Stimulated activated CD4-positive, alpha-beta T cell treated with anti-CD3 and anti-CD28 coated beads, Interleukin-15, amount 100 ng/mL, for 1 hour (primary cell): ENCODE measurements at regions not wholly inside any gene's neighbourhood (a gene's known extent, or its start where the extent isn't known, plus 50 kb on each side); places are given as distances from the start of the nearest gene placed in this dataset.

Experiments
- DNase-seq, 2 donors: peaks; one replicate each; pipeline ENCODE4 v3.0.0-alpha.2; 2020; ENCODE audit warnings: low read depth in 1 of 2, low spot score in 1 of 2

- no peak for DNase-seq
These were observed 548.8 kb downstream of the FGF9 start for GRCh38 chr13:22219709-22220108.

GRCh38 chr13:22220151-22221135 lies 549.6 kb downstream of the FGF9 start:
- no peak for DNase-seq

DNA sequence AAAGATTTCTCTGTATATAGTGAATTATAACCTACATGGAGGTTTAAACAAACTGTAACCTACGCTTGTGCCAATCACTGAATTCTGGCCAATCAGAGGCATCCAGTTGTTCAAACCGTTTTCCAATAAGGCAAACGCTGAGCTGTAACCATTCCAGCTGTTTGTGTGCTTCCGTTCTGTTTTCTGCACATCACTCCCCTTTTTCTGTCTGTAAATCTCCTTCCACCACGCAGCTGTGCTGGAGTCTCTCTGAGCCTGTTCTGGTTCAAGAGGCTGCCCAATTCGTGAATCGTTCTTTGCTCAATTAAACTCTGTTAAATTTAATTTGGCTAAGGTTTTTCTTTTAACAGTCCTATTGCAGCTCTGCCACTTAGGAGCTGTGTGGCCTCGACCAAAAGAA lies 552.5 kb downstream of the FGF9 start:
- DNase-seq, result no peak

- DNase-seq, result no peak
These were observed 555.2 kb downstream of the FGF9 start for GRCh38 chr13:22226086-22226485.

DNA sequence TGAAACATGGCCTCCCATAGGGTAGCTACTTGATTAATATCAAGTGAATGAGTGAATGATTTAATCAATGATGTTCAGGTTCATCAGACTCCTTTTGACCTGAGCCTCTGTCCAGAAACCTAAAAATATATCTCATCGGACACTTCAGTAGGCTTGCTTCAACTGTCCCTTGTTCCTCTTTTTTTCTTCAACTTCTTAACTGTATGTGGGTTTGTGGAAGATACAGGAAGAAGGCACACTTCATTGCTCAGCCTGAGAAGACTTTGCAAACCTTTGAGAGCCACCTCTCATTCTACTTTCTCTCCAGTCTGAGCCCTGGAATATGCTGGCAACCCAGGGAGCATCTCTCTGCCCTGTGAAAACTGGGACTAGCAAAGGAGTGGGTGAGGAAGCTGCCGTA lies 557.0 kb downstream of the FGF9 start:
- DNase-seq, result no peak

DNA sequence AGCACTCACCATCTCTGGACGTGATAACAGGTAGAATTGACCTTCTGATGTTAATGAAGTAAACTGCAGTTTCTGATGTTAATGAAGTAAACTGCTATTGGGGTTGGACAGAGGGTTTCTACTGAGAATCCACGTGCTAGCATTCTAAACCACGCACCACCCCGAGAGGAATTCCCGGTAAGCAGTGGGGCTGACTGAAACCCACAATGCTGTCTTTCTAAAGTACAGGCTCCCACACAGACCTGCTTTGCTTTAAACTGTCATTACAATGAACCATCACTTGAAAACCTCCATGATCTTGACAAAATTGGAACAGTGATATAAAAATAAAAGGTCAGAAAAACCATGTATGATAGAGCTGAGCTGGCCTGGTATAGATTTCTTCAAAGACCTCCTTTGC lies 559.0 kb downstream of the FGF9 start:
- DNase-seq, result no peak

DNA sequence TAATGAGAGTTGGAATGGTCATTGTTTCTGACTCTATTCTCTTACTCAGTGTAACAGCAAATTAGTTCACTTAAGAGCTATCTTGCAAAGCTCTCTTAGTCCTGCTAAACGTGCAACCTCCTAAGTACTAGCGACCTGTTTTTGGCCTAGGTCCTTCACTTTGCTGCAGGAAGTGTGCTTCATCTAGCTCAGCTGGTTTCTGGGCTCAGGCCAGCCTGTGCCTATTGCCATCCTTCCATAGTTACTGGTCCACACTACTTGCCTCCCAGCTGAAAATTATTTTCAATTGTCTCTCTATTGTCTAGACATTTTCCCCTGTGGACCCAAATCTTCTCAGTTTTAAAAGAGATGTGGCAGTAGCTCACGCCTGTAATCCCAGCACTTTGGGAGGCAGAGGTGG lies 561.3 kb downstream of the FGF9 start:
- no peak for DNase-seq

DNA sequence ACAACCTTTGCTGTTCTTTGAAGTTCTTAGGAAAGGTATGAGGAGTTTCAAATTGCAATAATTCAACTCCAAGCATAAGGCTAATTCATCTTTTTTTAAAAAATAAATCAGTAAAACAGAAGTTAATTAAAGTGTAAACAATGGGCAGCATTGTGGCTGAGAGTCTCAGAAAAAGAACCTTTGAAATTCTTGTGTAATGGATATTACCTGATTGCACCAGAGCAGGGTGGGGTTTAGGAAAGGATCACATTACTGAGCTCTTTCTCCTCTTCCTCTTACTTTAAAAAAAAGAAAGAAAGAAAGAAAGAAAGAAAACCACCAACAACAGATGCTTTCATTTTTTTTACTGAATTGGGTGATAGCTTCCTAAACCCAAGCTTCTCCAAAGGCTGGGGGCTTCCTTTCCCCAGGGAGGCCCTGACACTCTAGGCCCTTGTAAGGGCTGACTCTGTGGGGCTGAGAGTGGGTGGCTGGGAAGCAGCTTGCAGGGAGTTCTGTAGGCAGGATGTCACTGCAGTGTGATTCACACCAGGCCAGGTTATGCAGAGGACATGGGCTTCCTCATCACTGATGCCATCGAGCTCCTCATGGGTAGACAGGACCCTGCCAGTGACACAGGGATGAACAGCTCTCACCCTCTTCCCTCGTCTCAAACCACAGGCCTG lies 564.5 kb downstream of the FGF9 start:
- no peak for DNase-seq

GRCh38 chr13:22235950-22236290 lies 565.0 kb downstream of the FGF9 start:
- DNase-seq, result no peak

DNA sequence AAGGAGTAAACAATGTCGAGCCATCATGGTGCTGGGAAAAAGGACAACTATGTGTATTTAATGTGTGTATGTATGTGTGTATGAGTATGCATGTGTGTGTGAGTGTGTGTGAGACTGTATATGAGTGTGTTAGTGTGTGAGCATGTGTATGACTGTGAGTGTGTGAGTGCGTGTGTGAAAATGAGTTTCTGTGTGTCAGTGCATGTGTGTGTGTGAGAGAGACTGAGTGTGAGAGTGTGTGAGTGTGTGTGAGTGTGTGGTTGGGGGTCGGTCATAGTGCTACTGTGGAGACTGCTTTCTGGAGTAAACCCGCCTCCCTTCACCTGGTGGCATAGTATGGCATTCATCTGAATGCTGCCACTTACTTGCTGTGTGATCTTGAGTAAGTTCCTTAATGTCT lies 567.4 kb downstream of the FGF9 start:
- DNase-seq, result no peak

- no peak for DNase-seq
These were observed 569.8 kb downstream of the FGF9 start for GRCh38 chr13:22240716-22241115.

DNA sequence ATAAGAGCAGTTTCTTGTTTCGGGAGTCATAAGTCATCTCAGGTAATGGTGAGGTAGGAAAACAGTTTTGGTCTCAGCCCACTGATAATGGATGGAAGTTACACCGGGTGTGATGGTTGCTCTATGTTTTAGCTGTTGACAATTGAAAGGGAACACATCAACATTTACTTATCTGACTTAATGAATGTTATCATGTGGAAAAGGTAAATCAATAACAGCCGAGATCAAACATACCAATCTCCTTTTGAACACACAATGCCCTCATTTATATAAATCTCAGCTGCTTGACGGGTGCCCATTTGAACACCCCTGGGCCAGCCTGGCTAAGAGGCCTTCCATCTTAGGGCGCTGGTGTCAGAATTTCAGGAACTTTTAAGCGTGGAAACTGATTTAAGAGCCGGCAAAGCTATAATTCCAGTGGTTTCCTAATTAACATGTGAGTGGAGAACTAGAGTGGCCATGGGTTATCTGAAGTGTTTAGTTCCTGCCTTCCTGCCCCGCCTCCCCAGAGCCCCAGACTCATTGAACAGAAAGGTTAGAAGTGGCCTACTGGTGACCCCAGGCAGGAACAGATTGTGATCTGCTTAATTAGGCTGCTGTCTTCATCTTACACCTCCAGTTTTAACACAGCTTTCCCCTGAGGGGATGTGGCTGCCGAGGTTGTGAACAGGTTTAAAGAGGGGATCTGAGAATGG lies 572.7 kb downstream of the FGF9 start:
- DNase-seq, result no peak

GRCh38 chr13:22252281-22252830 lies 581.5 kb downstream of the FGF9 start:
- DNase-seq, result no peak

GRCh38 chr13:22253107-22253506 lies 582.2 kb downstream of the FGF9 start:
- DNase-seq, result no peak

- DNase-seq, result no peak
These were observed 585.3 kb downstream of the FGF9 start for GRCh38 chr13:22256111-22256639.

GRCh38 chr13:22262001-22262885 lies 591.4 kb downstream of the FGF9 start:
- DNase-seq, result no peak

DNA sequence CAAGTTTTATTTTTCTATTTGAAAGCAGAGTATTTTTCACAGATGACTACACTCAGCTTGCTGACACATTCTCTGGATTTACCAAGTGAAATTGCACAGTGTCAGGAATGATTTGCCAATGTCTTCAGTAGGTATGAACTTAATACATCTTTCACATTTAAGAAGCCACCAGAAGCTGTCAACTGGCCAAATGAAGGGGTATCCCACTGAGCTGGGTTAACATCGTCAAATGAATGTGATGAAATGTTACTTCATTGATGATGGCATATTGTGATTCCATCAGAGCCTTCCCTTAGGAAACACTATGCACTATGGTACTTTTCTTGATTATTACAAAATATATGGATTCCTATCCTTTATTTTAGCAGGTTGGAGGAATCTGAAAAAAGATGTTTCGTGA lies 592.3 kb downstream of the FGF9 start:
- no peak for DNase-seq

DNA sequence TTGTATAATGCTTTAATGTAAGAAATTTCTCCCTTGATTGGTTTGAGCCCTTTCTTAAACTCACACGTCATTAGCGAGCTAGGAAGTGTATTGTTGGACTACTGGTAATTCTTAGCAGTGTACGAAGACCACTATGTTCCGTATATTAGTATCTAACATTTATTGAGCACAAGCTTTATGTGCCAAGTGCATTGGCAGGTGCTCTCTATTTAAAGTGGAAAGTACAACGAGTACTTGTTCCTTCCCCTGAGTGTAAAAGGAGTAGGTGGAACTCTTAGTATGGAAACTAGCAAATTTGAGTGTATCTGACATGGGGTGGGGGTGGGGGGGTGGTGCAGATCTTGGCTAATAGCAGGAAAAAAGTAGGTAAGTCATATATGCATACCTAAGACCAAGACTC lies 594.7 kb downstream of the FGF9 start:
- DNase-seq, result no peak

GRCh38 chr13:22270881-22271280 lies 600.0 kb downstream of the FGF9 start:
- no peak for DNase-seq

GRCh38 chr13:22271903-22272302 lies 601.0 kb downstream of the FGF9 start:
- DNase-seq, result no peak
